Mesenchymal stem cell (in vitro differentiated cells and primary cell): ENCODE measurements at regions not wholly inside any gene's neighbourhood (a gene's known extent, or its start where the extent isn't known, plus 50 kb on each side); places are given as distances from the start of the nearest gene placed in this dataset.

Experiments used
- DNase-seq: peaks from one replicate; pipeline ENCODE4 v3.0.0-alpha.2; 2013
- H2AFZ ChIP-seq: one replicate; pipeline ENCODE4 v1.6.1; 2013; ENCODE audit warnings: low read depth, mild to moderate bottlenecking, control low read depth, inconsistent platforms, low read length, moderate library complexity
- H2AK5ac ChIP-seq: 2 replicates; pipeline ENCODE4 v1.6.1; 2013; ENCODE audit warnings: low read length, moderate library complexity, mild to moderate bottlenecking, inconsistent platforms; ENCODE audit not compliant: severe bottlenecking
- H2BK120ac ChIP-seq: one replicate; pipeline ENCODE4 v1.6.1; 2013; ENCODE audit warnings: low read depth, mild to moderate bottlenecking, inconsistent platforms, low read length, moderate library complexity
- H2BK12ac ChIP-seq, 2 experiments: one replicate each; pipeline ENCODE4 v1.6.1; 2013; ENCODE audit warnings: inconsistent platforms in 2 of 2, low read length in 2 of 2, mild to moderate bottlenecking in 2 of 2, moderate library complexity in 2 of 2, control low read depth in 1 of 2
- H2BK15ac ChIP-seq: one replicate; pipeline ENCODE4 v1.6.1; 2013; ENCODE audit warnings: mild to moderate bottlenecking, low read depth, inconsistent platforms; ENCODE audit not compliant: poor library complexity, severe bottlenecking
- H2BK5ac ChIP-seq: 2 replicates; pipeline ENCODE4 v1.6.1; 2013; ENCODE audit warnings: low read depth, mild to moderate bottlenecking, low read length, control low read depth, inconsistent platforms; ENCODE audit not compliant: poor library complexity, severe bottlenecking
- H3K14ac ChIP-seq, 2 experiments: one replicate each; pipeline ENCODE4 v1.6.1; 2013; ENCODE audit warnings: inconsistent platforms in 2 of 2, low read length in 2 of 2, control low read depth in 1 of 2, mild to moderate bottlenecking in 1 of 2, moderate library complexity in 1 of 2
- H3K18ac ChIP-seq, 2 experiments: one replicate each; pipeline ENCODE4 v1.6.1; 2013; ENCODE audit warnings: inconsistent platforms in 2 of 2, low read length in 2 of 2, control low read depth in 1 of 2, low read depth in 1 of 2, mild to moderate bottlenecking in 1 of 2
- H3K23ac ChIP-seq, 2 experiments: one replicate each; pipeline ENCODE4 v1.6.1; 2013; ENCODE audit warnings: inconsistent platforms in 2 of 2, low read length in 2 of 2, mild to moderate bottlenecking in 2 of 2, moderate library complexity in 2 of 2, control low read depth in 1 of 2
- H3K27ac ChIP-seq: 2 replicates; pipeline ENCODE4 v1.5.1; 2013; ENCODE audit warnings: mild to moderate bottlenecking, moderate library complexity, low read length, control low read depth, inconsistent platforms; ENCODE audit not compliant: poor library complexity, severe bottlenecking
- H3K27me3 ChIP-seq, 2 experiments: 2 replicates each; pipeline versions ENCODE4 v1.6.1 to v1.7.0; 2013; ENCODE audit warnings: low read length in 2 of 2, mild to moderate bottlenecking in 2 of 2, moderate library complexity in 2 of 2, control low read depth in 1 of 2, inconsistent platforms in 1 of 2; ENCODE audit not compliant: control insufficient read depth in 1 of 2, insufficient read depth in 1 of 2
- H3K36me3 ChIP-seq, 2 experiments: 2 replicates each; pipeline versions ENCODE4 v1.6.1 to v1.7.0; 2013; ENCODE audit warnings: low read length in 2 of 2, control low read depth in 1 of 2, inconsistent platforms in 1 of 2, low read depth in 1 of 2, mild to moderate bottlenecking in 1 of 2; ENCODE audit not compliant: insufficient read depth in 2 of 2, control insufficient read depth in 1 of 2
- H3K4ac ChIP-seq, 2 experiments: one replicate each; pipeline ENCODE4 v1.6.1; 2013; ENCODE audit warnings: inconsistent platforms in 2 of 2, low read length in 2 of 2, mild to moderate bottlenecking in 2 of 2, moderate library complexity in 2 of 2, control low read depth in 1 of 2, low read depth in 1 of 2
- H3K4me1 ChIP-seq: 2 replicates; pipeline ENCODE4 v1.6.1; 2013; ENCODE audit warnings: low read depth, low read length, control low read depth; ENCODE audit not compliant: control insufficient read depth, insufficient read depth
- H3K4me2 ChIP-seq: 2 replicates; pipeline ENCODE4 v1.6.1; 2013; ENCODE audit warnings: low read length, mild to moderate bottlenecking, inconsistent platforms; ENCODE audit not compliant: poor library complexity, severe bottlenecking
- H3K4me3 ChIP-seq, 2 experiments: 2 replicates each; pipeline versions ENCODE4 v1.5.1 to v1.7.0; 2013; ENCODE audit warnings: low read length in 2 of 2, mild to moderate bottlenecking in 2 of 2, control low read depth in 1 of 2, low read depth in 1 of 2; ENCODE audit not compliant: insufficient read depth in 1 of 2
- H3K79me1 ChIP-seq: replicated peaks from 2 replicates; pipeline ENCODE4 v1.6.1; 2013; ENCODE audit warnings: mild to moderate bottlenecking, control low read depth, low read length, inconsistent platforms; ENCODE audit not compliant: poor library complexity, severe bottlenecking
- H3K9ac ChIP-seq: 2 replicates; pipeline ENCODE4 v1.7.0; 2013; ENCODE audit warnings: mild to moderate bottlenecking, low read length, moderate library complexity
- H3K9me3 ChIP-seq: 2 replicates; pipeline ENCODE4 v1.7.0; 2013; ENCODE audit warnings: mild to moderate bottlenecking, low read length; ENCODE audit not compliant: control insufficient read depth
- H4K8ac ChIP-seq: one replicate; pipeline ENCODE4 v1.6.1; 2013; ENCODE audit warnings: inconsistent platforms, mild to moderate bottlenecking, low read length, moderate library complexity
- H4K91ac ChIP-seq: one replicate; pipeline ENCODE4 v1.6.1; 2013; ENCODE audit warnings: mild to moderate bottlenecking, low read length, inconsistent platforms
- WGBS: methylation state at CpG from one replicate; pipeline ENCODE4 v1.1.7; 2013; ENCODE audit warnings: mixed read lengths; 5-methylcytosine and 5-hydroxymethylcytosine counted together

GRCh38 chr6:150713931-150714330, 114.2 kb downstream of the PLEKHG1 start:
- H3K9me3 ChIP-seq: no peaks in the 10 kb centered on the region
- H3K4me1 ChIP-seq: no peaks in the 10 kb centered on the region
- no peaks in the 10 kb centered on the region for H3K79me1 ChIP-seq
- H3K14ac ChIP-seq: no peak overlapping the region
- H3K9ac ChIP-seq: no peak overlapping the region
- no peak overlapping the region for H3K4ac ChIP-seq
- peaks cover 0 to 9% of the 10 kb centered on the region in 2 experiments for H3K27me3 ChIP-seq
- H2BK15ac ChIP-seq: no peak overlapping the region
- no peak overlapping the region for H3K18ac ChIP-seq
- no peak overlapping the region for H2AK5ac ChIP-seq
- no peak overlapping the region for H3K4me3 ChIP-seq
- H4K91ac ChIP-seq: no peak overlapping the region
- no peak for DNase-seq
- H3K36me3 ChIP-seq: no peaks in the 10 kb centered on the region
- no peak overlapping the region for H2BK12ac ChIP-seq
- no peak overlapping the region for H2BK120ac ChIP-seq
- no peak overlapping the region for H2BK5ac ChIP-seq
- no peak overlapping the region for H3K4me2 ChIP-seq
- 86% methylated on average over 1 of the region's 3 CpGs for WGBS
- H3K27ac ChIP-seq: no peak overlapping the region
- H4K8ac ChIP-seq: no peak overlapping the region
- H3K23ac ChIP-seq: no peak overlapping the region
- H2AFZ ChIP-seq: no peak overlapping the region

GRCh38 chr6:150715133-150715532, 115.4 kb downstream of the PLEKHG1 start:
- Histone ChIP-seq H3K23ac (no peak overlapping the region), H3K36me3 (no peaks in the 10 kb centered on the region), H3K27me3 (peaks cover 0 to 13% of the 10 kb centered on the region in 2 experiments), H3K4me2 (no peak overlapping the region), H3K9me3 (no peaks in the 10 kb centered on the region), H2AK5ac (no peak overlapping the region), H3K4me3 (no peak overlapping the region), H4K8ac (no peak overlapping the region), H3K14ac (no peak overlapping the region), H4K91ac (no peak overlapping the region), H2AFZ (no peak overlapping the region), H2BK5ac (no peak overlapping the region), H3K18ac (no peak overlapping the region), H3K4ac (no peak overlapping the region), H3K4me1 (peaks cover 2% of the 10 kb centered on the region), H3K79me1 (no peaks in the 10 kb centered on the region), H2BK15ac (no peak overlapping the region), H2BK12ac (no peak overlapping the region), H2BK120ac (no peak overlapping the region), H3K9ac (no peak overlapping the region), H3K27ac (no peak overlapping the region)
- 99% methylated on average over 7 of the region's 7 CpGs for WGBS
- DNase-seq: no peak

- WGBS: 69% methylated on average over 8 of the region's 8 CpGs
- no peak overlapping the region for H2BK120ac ChIP-seq
- no peak overlapping the region for H2AFZ ChIP-seq
- H3K79me1 ChIP-seq: no peaks in the 10 kb centered on the region
- H3K4me3 ChIP-seq: no peak overlapping the region
- H3K18ac ChIP-seq: no peak overlapping the region
- H3K4me1 ChIP-seq: peaks cover 5% of the 10 kb centered on the region
- no peak overlapping the region for H2BK15ac ChIP-seq
- peaks cover 0 to 9% of the 10 kb centered on the region in 2 experiments for H3K27me3 ChIP-seq
- H2AK5ac ChIP-seq: no peak overlapping the region
- no peak overlapping the region for H3K9ac ChIP-seq
- H4K8ac ChIP-seq: no peak overlapping the region
- H3K14ac ChIP-seq: no peak overlapping the region
- H3K9me3 ChIP-seq: no peaks in the 10 kb centered on the region
- H3K36me3 ChIP-seq: no peaks in the 10 kb centered on the region
- H3K4ac ChIP-seq: no peak overlapping the region
- no peak for DNase-seq
- H3K23ac ChIP-seq: no peak overlapping the region
- no peak overlapping the region for H3K27ac ChIP-seq
- H4K91ac ChIP-seq: no peak overlapping the region
- H3K4me2 ChIP-seq: no peak overlapping the region
- H2BK5ac ChIP-seq: no peak overlapping the region
- no peak overlapping the region for H2BK12ac ChIP-seq
These were observed 117.7 kb downstream of the PLEKHG1 start for GRCh38 chr6:150717419-150717818.

- Histone ChIP-seq H4K91ac (no peak overlapping the region), H3K27me3 (peaks cover 0 to 10% of the 10 kb centered on the region in 2 experiments)
- 94% methylated on average over 5 of the region's 7 CpGs for WGBS
These were observed 119.5 kb downstream of the PLEKHG1 start for GRCh38 chr6:150719099-150719766.

More at GRCh38 chr6:150719099-150719766, 119.5 kb downstream of the PLEKHG1 start:
- no peak overlapping the region for H2BK120ac ChIP-seq
- no peak overlapping the region for H2BK15ac ChIP-seq
- H2AFZ ChIP-seq: no peak overlapping the region
- H3K4me3 ChIP-seq: no peak overlapping the region
- no peak overlapping the region for H2BK12ac ChIP-seq
- H3K9ac ChIP-seq: no peak overlapping the region
- H3K27ac ChIP-seq: no peak overlapping the region
- no peak overlapping the region for H3K23ac ChIP-seq
- H4K8ac ChIP-seq: no peak overlapping the region
- no peaks in the 10 kb centered on the region for H3K36me3 ChIP-seq
- H3K14ac ChIP-seq: no peak overlapping the region
- no peak overlapping the region for H2AK5ac ChIP-seq
- no peak overlapping the region for H2BK5ac ChIP-seq
- no peaks in the 10 kb centered on the region for H3K9me3 ChIP-seq
- DNase-seq: no peak
- no peaks in the 10 kb centered on the region for H3K79me1 ChIP-seq
- H3K18ac ChIP-seq: no peak overlapping the region
- H3K4me2 ChIP-seq: no peak overlapping the region
- no peak overlapping the region for H3K4ac ChIP-seq
- H3K4me1 ChIP-seq: peaks cover 6% of the 10 kb centered on the region
